ENCODE measurements at regions not wholly inside any gene's neighbourhood (a gene's known extent, or its start where the extent isn't known, plus 50 kb on each side); places are given as distances from the start of the nearest gene placed in this dataset.

GRCh38 chr2:155714983-155715382, 617.5 kb downstream of the NR4A2 start:
- H4K20me1 ChIP-seq (ENCODE audit: control insufficient read depth, extremely low read depth, insufficient read depth, low read length), result no peaks in the 10 kb centered on the region
- no peak overlapping the region for H3K4me2 ChIP-seq (ENCODE audit: extremely low read depth, insufficient read depth, low read length)
- no peaks in the 10 kb centered on the region for H3K27me3 ChIP-seq (ENCODE audit: control insufficient read depth, insufficient read depth, low read length)
- H3K9me3 ChIP-seq (ENCODE audit: control insufficient read depth, insufficient read depth, low read depth, low read length), result no peaks in the 10 kb centered on the region
- H3K36me3 ChIP-seq (ENCODE audit: control insufficient read depth, insufficient read depth, low read length), result no peaks in the 10 kb centered on the region
- H3K9ac ChIP-seq (ENCODE audit: insufficient read depth, low read length), result no peak overlapping the region
- no peak overlapping the region for H3K4me3 ChIP-seq (replicated peaks in 1 of 4; ENCODE audit: control extremely low read depth in 1 of 4, insufficient read depth in 1 of 4, low read depth in 3 of 4, low read length in 4 of 4)
- no peak for DNase-seq (ENCODE audit: low read depth in 2 of 2)
- no peak for TF ChIP-seq EZH2 (IDR thresholded peaks at IDR 0.05; ENCODE audit: low read length, missing control alignments)
- H3K79me2 ChIP-seq (ENCODE audit: control insufficient read depth, insufficient read depth, low read length), result no peaks in the 10 kb centered on the region
- no peaks in the 10 kb centered on the region for H3K4me1 ChIP-seq (ENCODE audit: control insufficient read depth, extremely low read depth, insufficient read depth, low read length)
- no peak overlapping the region for H2AFZ ChIP-seq (ENCODE audit: low read length)
- no peak overlapping the region for H3K27ac ChIP-seq (ENCODE audit: insufficient read depth, low read length)

- Histone ChIP-seq H3K36me3 (ENCODE audit: control insufficient read depth, insufficient read depth, low read length) (no peaks in the 10 kb centered on the region), H4K20me1 (ENCODE audit: control insufficient read depth, extremely low read depth, insufficient read depth, low read length) (no peaks in the 10 kb centered on the region), H3K27ac (ENCODE audit: insufficient read depth, low read length) (no peak overlapping the region), H3K79me2 (ENCODE audit: control insufficient read depth, insufficient read depth, low read length) (no peaks in the 10 kb centered on the region), H2AFZ (ENCODE audit: low read length) (no peak overlapping the region), H3K9ac (ENCODE audit: insufficient read depth, low read length) (no peak overlapping the region), H3K4me1 (ENCODE audit: control insufficient read depth, extremely low read depth, insufficient read depth, low read length) (no peaks in the 10 kb centered on the region), H3K4me2 (ENCODE audit: extremely low read depth, insufficient read depth, low read length) (no peak overlapping the region), H3K4me3 (replicated peaks in 1 of 4; ENCODE audit: control extremely low read depth in 1 of 4, insufficient read depth in 1 of 4, low read depth in 3 of 4, low read length in 4 of 4) (no peak overlapping the region), H3K27me3 (ENCODE audit: control insufficient read depth, insufficient read depth, low read length) (no peaks in the 10 kb centered on the region), H3K9me3 (ENCODE audit: control insufficient read depth, insufficient read depth, low read depth, low read length) (no peaks in the 10 kb centered on the region)
- no peak for DNase-seq (ENCODE audit: low read depth in 2 of 2)
- TF ChIP-seq EZH2 (IDR thresholded peaks at IDR 0.05; ENCODE audit: low read length, missing control alignments), result no peak
- TF ChIP-seq, protein P1, sequence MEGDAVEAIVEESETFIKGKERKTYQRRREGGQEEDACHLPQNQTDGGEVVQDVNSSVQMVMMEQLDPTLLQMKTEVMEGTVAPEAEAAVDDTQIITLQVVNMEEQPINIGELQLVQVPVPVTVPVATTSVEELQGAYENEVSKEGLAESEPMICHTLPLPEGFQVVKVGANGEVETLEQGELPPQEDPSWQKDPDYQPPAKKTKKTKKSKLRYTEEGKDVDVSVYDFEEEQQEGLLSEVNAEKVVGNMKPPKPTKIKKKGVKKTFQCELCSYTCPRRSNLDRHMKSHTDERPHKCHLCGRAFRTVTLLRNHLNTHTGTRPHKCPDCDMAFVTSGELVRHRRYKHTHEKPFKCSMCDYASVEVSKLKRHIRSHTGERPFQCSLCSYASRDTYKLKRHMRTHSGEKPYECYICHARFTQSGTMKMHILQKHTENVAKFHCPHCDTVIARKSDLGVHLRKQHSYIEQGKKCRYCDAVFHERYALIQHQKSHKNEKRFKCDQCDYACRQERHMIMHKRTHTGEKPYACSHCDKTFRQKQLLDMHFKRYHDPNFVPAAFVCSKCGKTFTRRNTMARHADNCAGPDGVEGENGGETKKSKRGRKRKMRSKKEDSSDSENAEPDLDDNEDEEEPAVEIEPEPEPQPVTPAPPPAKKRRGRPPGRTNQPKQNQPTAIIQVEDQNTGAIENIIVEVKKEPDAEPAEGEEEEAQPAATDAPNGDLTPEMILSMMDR (conservative IDR thresholded peaks at IDR 0.05 in 1 of 2, IDR thresholded peaks at IDR 0.05 in 1 of 2; ENCODE audit: low read depth in 1 of 2, low read length in 2 of 2), result no peak
These were observed 624.5 kb downstream of the NR4A2 start for GRCh38 chr2:155708071-155708470.

DNA sequence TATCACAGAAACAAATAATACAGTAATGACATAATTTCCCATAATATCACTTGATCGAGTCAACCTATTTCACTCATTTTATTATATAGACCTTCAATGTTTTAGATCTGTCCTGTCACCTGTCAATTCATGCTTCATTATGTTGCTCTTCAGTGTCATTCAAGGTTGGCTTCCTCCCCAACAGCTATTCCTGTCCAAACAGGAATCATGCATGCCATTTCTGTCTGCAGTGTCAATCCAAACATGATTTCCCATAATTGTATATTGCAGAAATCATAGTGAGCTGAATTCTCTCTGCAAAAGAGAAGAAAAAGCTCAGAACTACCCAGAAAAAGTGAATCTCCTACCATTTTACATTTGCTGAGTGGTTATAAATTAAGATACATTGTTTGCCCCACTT, 628.6 kb downstream of the NR4A2 start:
- no peaks in the 10 kb centered on the region for H3K9me3 ChIP-seq (ENCODE audit: control insufficient read depth, insufficient read depth, low read depth, low read length)
- H3K9ac ChIP-seq (ENCODE audit: insufficient read depth, low read length), result no peak overlapping the region
- H2AFZ ChIP-seq (ENCODE audit: low read length), result no peak overlapping the region
- H3K79me2 ChIP-seq (ENCODE audit: control insufficient read depth, insufficient read depth, low read length), result no peaks in the 10 kb centered on the region
- no peak overlapping the region for H3K4me2 ChIP-seq (ENCODE audit: extremely low read depth, insufficient read depth, low read length)
- no peaks in the 10 kb centered on the region for H3K36me3 ChIP-seq (ENCODE audit: control insufficient read depth, insufficient read depth, low read length)
- H3K27me3 ChIP-seq (ENCODE audit: control insufficient read depth, insufficient read depth, low read length), result no peaks in the 10 kb centered on the region
- H3K4me3 ChIP-seq (replicated peaks in 1 of 4; ENCODE audit: control extremely low read depth in 1 of 4, insufficient read depth in 1 of 4, low read depth in 3 of 4, low read length in 4 of 4), result no peak overlapping the region
- H3K4me1 ChIP-seq (ENCODE audit: control insufficient read depth, extremely low read depth, insufficient read depth, low read length), result no peaks in the 10 kb centered on the region
- H4K20me1 ChIP-seq (ENCODE audit: control insufficient read depth, extremely low read depth, insufficient read depth, low read length), result no peaks in the 10 kb centered on the region
- no peak for DNase-seq (ENCODE audit: low read depth in 2 of 2)
- no peak overlapping the region for H3K27ac ChIP-seq (ENCODE audit: insufficient read depth, low read length)
- TF ChIP-seq, protein P1 (conservative IDR thresholded peaks at IDR 0.05 in 1 of 2, IDR thresholded peaks at IDR 0.05 in 1 of 2; ENCODE audit: low read depth in 1 of 2, low read length in 2 of 2), result no peak
- no peak for TF ChIP-seq EZH2 (IDR thresholded peaks at IDR 0.05; ENCODE audit: low read length, missing control alignments)

Data from fibroblast of lung (primary cell).